ENCODE measurements at regions not wholly inside any gene's neighbourhood (a gene's known extent, or its start where the extent isn't known, plus 50 kb on each side); places are given as distances from the start of the nearest gene placed in this dataset.

DNA sequence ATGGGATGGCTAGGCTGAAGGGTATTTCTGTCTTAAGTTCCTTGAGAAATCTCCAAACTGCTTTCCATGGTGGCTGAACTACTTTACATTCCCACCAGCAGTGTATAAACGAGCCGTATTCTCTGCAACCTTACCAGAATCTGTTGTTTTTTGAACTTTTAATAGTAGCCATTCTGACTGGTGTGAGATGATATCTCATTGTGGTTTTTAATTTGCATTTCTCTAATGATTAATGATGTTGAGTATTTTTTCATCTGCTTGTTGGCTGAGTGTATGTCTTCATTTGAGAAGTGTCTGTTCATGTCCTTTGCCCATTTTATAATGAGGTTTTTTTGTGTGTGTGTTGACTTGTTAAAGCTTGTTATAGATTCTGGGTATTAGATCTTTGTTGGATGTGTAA lies 226.8 kb upstream of the IGFBP3 start:
- TF ChIP-seq ZNF274 (IDR thresholded peaks at IDR 0.05; ENCODE audit: low read depth, low read length) (no peak), EGR1 (IDR thresholded peaks at IDR 0.05; ENCODE audit: low read depth) (no peak), TCF7L2 (IDR thresholded peaks at IDR 0.05; ENCODE audit: borderline replicate concordance, extremely low read depth, insufficient read depth, insufficient read length) (no peak), ZFX (IDR thresholded peaks at IDR 0.05) (no peak), SP1 (IDR thresholded peaks at IDR 0.05; ENCODE audit: low read depth) (no peak), RAD21 (IDR thresholded peaks at IDR 0.05; ENCODE audit: low read depth) (no peak), YY1 (IDR thresholded peaks at IDR 0.05; ENCODE audit: extremely low read depth, insufficient replicate concordance, low read depth, low read length) (no peak), POLR2AphosphoS5 (IDR thresholded peaks at IDR 0.05; ENCODE audit: low read depth, low read length) (no peak), SRF (IDR thresholded peaks at IDR 0.05; ENCODE audit: low read depth) (no peak), JUND (IDR thresholded peaks at IDR 0.05) (no peak), SIN3A (IDR thresholded peaks at IDR 0.05; ENCODE audit: low read depth) (no peak), FOSL1 (IDR thresholded peaks at IDR 0.05; ENCODE audit: low read depth) (no peak), CEBPB (IDR thresholded peaks at IDR 0.05; ENCODE audit: low read depth) (no peak), CBX3 (IDR thresholded peaks at IDR 0.05; ENCODE audit: low read depth) (no peak)
- TF ChIP-seq, protein P1, sequence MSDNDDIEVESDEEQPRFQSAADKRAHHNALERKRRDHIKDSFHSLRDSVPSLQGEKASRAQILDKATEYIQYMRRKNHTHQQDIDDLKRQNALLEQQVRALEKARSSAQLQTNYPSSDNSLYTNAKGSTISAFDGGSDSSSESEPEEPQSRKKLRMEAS (IDR thresholded peaks at IDR 0.05): no peak
- TF ChIP-seq, protein P2, sequence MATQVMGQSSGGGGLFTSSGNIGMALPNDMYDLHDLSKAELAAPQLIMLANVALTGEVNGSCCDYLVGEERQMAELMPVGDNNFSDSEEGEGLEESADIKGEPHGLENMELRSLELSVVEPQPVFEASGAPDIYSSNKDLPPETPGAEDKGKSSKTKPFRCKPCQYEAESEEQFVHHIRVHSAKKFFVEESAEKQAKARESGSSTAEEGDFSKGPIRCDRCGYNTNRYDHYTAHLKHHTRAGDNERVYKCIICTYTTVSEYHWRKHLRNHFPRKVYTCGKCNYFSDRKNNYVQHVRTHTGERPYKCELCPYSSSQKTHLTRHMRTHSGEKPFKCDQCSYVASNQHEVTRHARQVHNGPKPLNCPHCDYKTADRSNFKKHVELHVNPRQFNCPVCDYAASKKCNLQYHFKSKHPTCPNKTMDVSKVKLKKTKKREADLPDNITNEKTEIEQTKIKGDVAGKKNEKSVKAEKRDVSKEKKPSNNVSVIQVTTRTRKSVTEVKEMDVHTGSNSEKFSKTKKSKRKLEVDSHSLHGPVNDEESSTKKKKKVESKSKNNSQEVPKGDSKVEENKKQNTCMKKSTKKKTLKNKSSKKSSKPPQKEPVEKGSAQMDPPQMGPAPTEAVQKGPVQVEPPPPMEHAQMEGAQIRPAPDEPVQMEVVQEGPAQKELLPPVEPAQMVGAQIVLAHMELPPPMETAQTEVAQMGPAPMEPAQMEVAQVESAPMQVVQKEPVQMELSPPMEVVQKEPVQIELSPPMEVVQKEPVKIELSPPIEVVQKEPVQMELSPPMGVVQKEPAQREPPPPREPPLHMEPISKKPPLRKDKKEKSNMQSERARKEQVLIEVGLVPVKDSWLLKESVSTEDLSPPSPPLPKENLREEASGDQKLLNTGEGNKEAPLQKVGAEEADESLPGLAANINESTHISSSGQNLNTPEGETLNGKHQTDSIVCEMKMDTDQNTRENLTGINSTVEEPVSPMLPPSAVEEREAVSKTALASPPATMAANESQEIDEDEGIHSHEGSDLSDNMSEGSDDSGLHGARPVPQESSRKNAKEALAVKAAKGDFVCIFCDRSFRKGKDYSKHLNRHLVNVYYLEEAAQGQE (IDR thresholded peaks at IDR 0.05; ENCODE audit: low read depth): no peak
- TF ChIP-seq, protein P3, sequence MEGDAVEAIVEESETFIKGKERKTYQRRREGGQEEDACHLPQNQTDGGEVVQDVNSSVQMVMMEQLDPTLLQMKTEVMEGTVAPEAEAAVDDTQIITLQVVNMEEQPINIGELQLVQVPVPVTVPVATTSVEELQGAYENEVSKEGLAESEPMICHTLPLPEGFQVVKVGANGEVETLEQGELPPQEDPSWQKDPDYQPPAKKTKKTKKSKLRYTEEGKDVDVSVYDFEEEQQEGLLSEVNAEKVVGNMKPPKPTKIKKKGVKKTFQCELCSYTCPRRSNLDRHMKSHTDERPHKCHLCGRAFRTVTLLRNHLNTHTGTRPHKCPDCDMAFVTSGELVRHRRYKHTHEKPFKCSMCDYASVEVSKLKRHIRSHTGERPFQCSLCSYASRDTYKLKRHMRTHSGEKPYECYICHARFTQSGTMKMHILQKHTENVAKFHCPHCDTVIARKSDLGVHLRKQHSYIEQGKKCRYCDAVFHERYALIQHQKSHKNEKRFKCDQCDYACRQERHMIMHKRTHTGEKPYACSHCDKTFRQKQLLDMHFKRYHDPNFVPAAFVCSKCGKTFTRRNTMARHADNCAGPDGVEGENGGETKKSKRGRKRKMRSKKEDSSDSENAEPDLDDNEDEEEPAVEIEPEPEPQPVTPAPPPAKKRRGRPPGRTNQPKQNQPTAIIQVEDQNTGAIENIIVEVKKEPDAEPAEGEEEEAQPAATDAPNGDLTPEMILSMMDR (IDR thresholded peaks at IDR 0.05 in 2 of 3, conservative IDR thresholded peaks at IDR 0.05 in 1 of 3; ENCODE audit: borderline replicate concordance in 1 of 3, insufficient read depth in 1 of 3, low read depth in 2 of 3, low read length in 2 of 3): no peak
- TF ChIP-seq, protein P4, sequence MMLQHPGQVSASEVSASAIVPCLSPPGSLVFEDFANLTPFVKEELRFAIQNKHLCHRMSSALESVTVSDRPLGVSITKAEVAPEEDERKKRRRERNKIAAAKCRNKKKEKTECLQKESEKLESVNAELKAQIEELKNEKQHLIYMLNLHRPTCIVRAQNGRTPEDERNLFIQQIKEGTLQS (IDR thresholded peaks at IDR 0.05): no peak
- peaks cover 0 to 16% of the 10 kb centered on the region in 2 experiments; a peak in 2 of 4 replicates for H3K4me1 ChIP-seq (ENCODE audit: control insufficient read depth in 1 of 2, insufficient read depth in 2 of 2, low read length in 2 of 2)
- no peaks in the 10 kb centered on the region for H3K9me2 ChIP-seq (ENCODE audit: insufficient read depth)
- no peak for DNase-seq (ENCODE audit: low read depth, low spot score)
- no peak overlapping the region for H3K4me2 ChIP-seq (ENCODE audit: low read length)
- H3K27ac ChIP-seq (ENCODE audit: low read depth, low read length): no peak overlapping the region
- H3K36me3 ChIP-seq (ENCODE audit: control insufficient read depth in 1 of 2, insufficient read depth in 2 of 2, low read length in 2 of 2): no peaks in the 10 kb centered on the region; a peak in 1 of 4 replicates
- no peak for ATAC-seq
- BruUV-seq (replicated peaks): no TSS peak
- CTCF ChIA-PET: no interaction called here
- intact Hi-C loops (cut with micrococcal nuclease): no loop called here
- no peaks in the 10 kb centered on the region for H4K20me1 ChIP-seq (ENCODE audit: insufficient read depth)
- POLR2A ChIA-PET: no interaction called here
- H3K9me3 ChIP-seq (ENCODE audit: control insufficient read depth in 1 of 2, insufficient read depth in 1 of 2, low read depth in 1 of 2, low read length in 2 of 2): no peaks in the 10 kb centered on the region
- H3K4me3 ChIP-seq (replicated peaks in 1 of 2; ENCODE audit: low read depth in 1 of 2, low read length in 2 of 2): no peak overlapping the region
- H3K9ac ChIP-seq (ENCODE audit: low read length): no peak overlapping the region
- RAD21 ChIA-PET (ENCODE audit: low non-redundant PET in 1 of 2, low total read pairs in 2 of 2, uncharacterized antibody in 2 of 2, unreplicated experiment in 2 of 2): no interaction called here
- no peaks in the 10 kb centered on the region for H3K79me2 ChIP-seq (ENCODE audit: insufficient read depth, low read length)
- H2AFZ ChIP-seq (ENCODE audit: low read depth, low read length, poor library complexity, severe bottlenecking): no peak overlapping the region
- H3K27me3 ChIP-seq (ENCODE audit: insufficient read depth, low read length): no peaks in the 10 kb centered on the region
